ENCODE measurements at regions not wholly inside any gene's neighbourhood (a gene's known extent, or its start where the extent isn't known, plus 50 kb on each side); places are given as distances from the start of the nearest gene placed in this dataset.

- ATAC-seq (no peak), DNase-seq (no peak)
- no peaks in the 10 kb centered on the region for H3K4me1 Mint-ChIP-seq
- no peaks in the 10 kb centered on the region for H3K9me3 ChIP-seq (ENCODE audit: control insufficient read depth, low read length, poor library complexity, severe bottlenecking)
- H3K27me3 Mint-ChIP-seq, result peaks cover 4% of the 10 kb centered on the region
- no peak overlapping the region for H3K4me3 Mint-ChIP-seq
- no peaks in the 10 kb centered on the region for H3K36me3 Mint-ChIP-seq (ENCODE audit: low read depth)
- H3K27ac Mint-ChIP-seq, result no peak overlapping the region
Measured at GRCh38 chr5:68352166-68352565, 136.6 kb downstream of the PIK3R1 start.

GRCh38 chr5:68353605-68354004 is 138.0 kb downstream of the PIK3R1 start:
- Mint-ChIP-seq H3K27ac (no peak overlapping the region), H3K27me3 (peaks cover 4% of the 10 kb centered on the region), H3K4me3 (no peak overlapping the region), H3K4me1 (no peaks in the 10 kb centered on the region), H3K36me3 (ENCODE audit: low read depth) (no peaks in the 10 kb centered on the region)
- no peak for DNase-seq
- H3K9me3 ChIP-seq (ENCODE audit: control insufficient read depth, low read length, poor library complexity, severe bottlenecking), result no peaks in the 10 kb centered on the region
- ATAC-seq, result no peak

GRCh38 chr5:68354315-68354714 is 138.8 kb downstream of the PIK3R1 start:
- peaks cover 4% of the 10 kb centered on the region for H3K27me3 Mint-ChIP-seq
- DNase-seq (no peak), ATAC-seq (no peak)
- H3K4me3 Mint-ChIP-seq, result no peak overlapping the region
- no peaks in the 10 kb centered on the region for H3K36me3 Mint-ChIP-seq (ENCODE audit: low read depth)
- no peaks in the 10 kb centered on the region for H3K9me3 ChIP-seq (ENCODE audit: control insufficient read depth, low read length, poor library complexity, severe bottlenecking)
- H3K27ac Mint-ChIP-seq, result no peak overlapping the region
- no peaks in the 10 kb centered on the region for H3K4me1 Mint-ChIP-seq

DNA sequence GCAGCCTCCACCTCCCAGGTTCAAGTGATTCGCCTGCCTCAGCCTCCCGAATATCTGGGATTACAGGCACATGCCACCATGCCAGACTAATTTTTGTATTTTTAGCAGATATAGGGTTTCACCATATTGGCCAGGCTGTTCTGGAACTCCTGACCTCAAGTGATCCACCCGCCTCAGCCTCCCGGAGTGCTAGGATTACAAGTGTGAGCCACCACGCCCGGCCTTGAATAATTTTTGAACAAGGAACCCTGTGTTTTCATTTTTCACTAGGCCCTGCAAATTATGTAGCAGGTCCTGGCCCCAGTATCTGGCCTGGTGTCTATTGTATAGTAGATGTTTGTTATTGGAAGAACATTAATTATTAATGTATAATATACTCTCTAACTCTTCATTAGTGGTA is 140.7 kb downstream of the PIK3R1 start:
- no peaks in the 10 kb centered on the region for H3K9me3 ChIP-seq (ENCODE audit: control insufficient read depth, low read length, poor library complexity, severe bottlenecking)
- Mint-ChIP-seq H3K4me1 (peaks cover 2% of the 10 kb centered on the region), H3K27ac (no peak overlapping the region), H3K27me3 (peaks cover 4% of the 10 kb centered on the region), H3K36me3 (ENCODE audit: low read depth) (no peaks in the 10 kb centered on the region), H3K4me3 (no peak overlapping the region)
- no peak for ATAC-seq
- no peak for DNase-seq

DNA sequence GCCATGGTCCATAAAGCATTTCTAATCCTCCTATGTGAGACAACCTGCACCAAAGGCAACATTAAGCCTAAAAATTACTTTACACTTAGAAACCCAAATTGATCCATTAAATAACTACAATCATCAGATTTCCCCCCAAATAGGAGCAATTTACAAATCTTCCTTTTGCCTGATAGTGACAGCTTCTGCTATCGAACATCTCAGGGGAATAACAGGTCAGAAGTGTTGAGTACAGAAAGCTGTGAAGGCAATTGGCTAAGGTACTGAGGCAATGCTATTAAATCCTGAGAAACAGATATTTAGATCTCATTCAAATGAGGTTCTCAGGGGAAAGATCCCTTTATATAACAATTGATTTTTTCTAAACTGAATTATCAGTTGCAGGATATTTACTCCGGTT is 141.1 kb downstream of the PIK3R1 start:
- H3K27me3 Mint-ChIP-seq, result peaks cover 4% of the 10 kb centered on the region
- no peaks in the 10 kb centered on the region for H3K9me3 ChIP-seq (ENCODE audit: control insufficient read depth, low read length, poor library complexity, severe bottlenecking)
- ATAC-seq, result no peak
- H3K4me1 Mint-ChIP-seq, result peaks cover 2% of the 10 kb centered on the region
- H3K4me3 Mint-ChIP-seq, result no peak overlapping the region
- no peaks in the 10 kb centered on the region for H3K36me3 Mint-ChIP-seq (ENCODE audit: low read depth)
- no peak for DNase-seq
- no peak overlapping the region for H3K27ac Mint-ChIP-seq

DNA sequence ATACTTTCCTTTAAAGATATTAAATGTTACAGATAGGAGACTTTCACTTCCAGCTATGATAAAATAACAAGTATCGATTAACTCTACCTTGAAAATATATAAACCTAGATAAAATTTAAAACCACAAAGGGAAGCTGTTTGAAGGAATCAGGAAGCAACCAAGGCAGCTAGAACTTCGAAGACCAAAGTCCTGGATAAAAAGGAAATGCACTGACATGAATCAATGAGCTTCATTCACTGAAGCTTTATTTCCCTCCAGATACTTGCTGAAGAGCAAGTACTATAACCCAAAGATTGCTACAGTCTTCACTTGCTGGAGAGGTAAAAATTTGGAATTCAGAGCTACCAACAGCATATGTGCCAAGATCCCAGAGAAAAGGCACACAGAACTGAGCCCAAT is 144.1 kb downstream of the PIK3R1 start:
- ATAC-seq, result no peak
- H3K4me1 Mint-ChIP-seq, result peaks cover 2% of the 10 kb centered on the region

DNA sequence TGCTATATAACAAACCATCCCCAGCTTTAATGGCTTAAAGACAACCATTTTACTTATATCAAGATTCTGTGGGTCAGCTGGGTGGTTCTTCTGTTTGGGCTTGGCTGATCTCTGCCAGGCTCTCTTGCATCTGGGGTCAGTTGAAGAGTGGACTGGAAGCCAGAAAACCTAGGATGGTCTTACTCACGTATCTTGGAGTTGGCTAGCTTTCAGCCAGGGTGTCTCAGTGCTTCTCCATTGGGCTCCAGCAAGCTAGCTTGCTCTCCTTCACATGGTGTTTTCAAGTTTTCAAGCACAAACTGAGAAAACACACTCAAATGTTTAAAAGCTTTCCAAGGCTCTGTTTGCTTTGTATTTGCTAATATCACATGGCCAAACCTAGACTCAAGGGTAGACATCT is 146.8 kb downstream of the PIK3R1 start:
- Mint-ChIP-seq H3K27ac (no peak overlapping the region), H3K27me3 (no peaks in the 10 kb centered on the region), H3K4me3 (no peak overlapping the region), H3K36me3 (ENCODE audit: low read depth) (no peaks in the 10 kb centered on the region), H3K4me1 (peaks cover 7% of the 10 kb centered on the region)
- no peak for DNase-seq
- no peak for ATAC-seq
- no peaks in the 10 kb centered on the region for H3K9me3 ChIP-seq (ENCODE audit: control insufficient read depth, low read length, poor library complexity, severe bottlenecking)

More for the DNA sequence above, 144.1 kb downstream of the PIK3R1 start:
- Mint-ChIP-seq H3K4me3 (no peak overlapping the region), H3K36me3 (ENCODE audit: low read depth) (no peaks in the 10 kb centered on the region), H3K27ac (no peak overlapping the region), H3K27me3 (peaks cover under 1% of the 10 kb centered on the region)
- no peaks in the 10 kb centered on the region for H3K9me3 ChIP-seq (ENCODE audit: control insufficient read depth, low read length, poor library complexity, severe bottlenecking)
- DNase-seq, result no peak

DNA sequence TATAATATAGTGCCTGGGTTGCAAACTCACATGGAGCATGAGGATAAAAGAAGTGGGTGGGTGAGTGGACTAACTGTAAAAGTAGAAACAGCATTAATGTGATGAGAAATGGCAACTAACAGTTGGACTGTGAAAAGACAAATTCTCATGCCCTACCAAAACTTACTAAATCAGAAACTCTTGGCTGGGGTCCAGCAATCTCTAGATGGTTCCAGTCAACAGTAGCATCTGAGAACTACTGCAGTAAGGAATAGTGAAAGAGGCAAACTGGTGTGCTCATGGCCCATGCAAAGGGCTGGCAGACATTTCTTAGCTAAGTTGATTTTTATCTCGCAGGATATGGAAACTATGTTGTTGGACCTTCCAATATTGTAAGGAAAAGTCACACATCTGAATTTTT is 150.3 kb downstream of the PIK3R1 start:
- Mint-ChIP-seq H3K27ac (no peak overlapping the region), H3K4me3 (no peak overlapping the region), H3K27me3 (no peaks in the 10 kb centered on the region), H3K4me1 (peaks cover 13% of the 10 kb centered on the region), H3K36me3 (ENCODE audit: low read depth) (no peaks in the 10 kb centered on the region)
- no peak for DNase-seq
- H3K9me3 ChIP-seq (ENCODE audit: control insufficient read depth, low read length, poor library complexity, severe bottlenecking), result no peaks in the 10 kb centered on the region
- ATAC-seq, result no peak

- DNase-seq (no peak), ATAC-seq (no peak)
- H3K9me3 ChIP-seq (ENCODE audit: control insufficient read depth, low read length, poor library complexity, severe bottlenecking), result no peaks in the 10 kb centered on the region
- no peaks in the 10 kb centered on the region for H3K27me3 Mint-ChIP-seq
- no peak overlapping the region for H3K27ac Mint-ChIP-seq
- H3K4me1 Mint-ChIP-seq, result peaks cover 13% of the 10 kb centered on the region
- H3K4me3 Mint-ChIP-seq, result no peak overlapping the region
- H3K36me3 Mint-ChIP-seq (ENCODE audit: low read depth), result peaks cover 2% of the 10 kb centered on the region
Measured at GRCh38 chr5:68367287-68367686, 151.7 kb downstream of the PIK3R1 start.

DNA sequence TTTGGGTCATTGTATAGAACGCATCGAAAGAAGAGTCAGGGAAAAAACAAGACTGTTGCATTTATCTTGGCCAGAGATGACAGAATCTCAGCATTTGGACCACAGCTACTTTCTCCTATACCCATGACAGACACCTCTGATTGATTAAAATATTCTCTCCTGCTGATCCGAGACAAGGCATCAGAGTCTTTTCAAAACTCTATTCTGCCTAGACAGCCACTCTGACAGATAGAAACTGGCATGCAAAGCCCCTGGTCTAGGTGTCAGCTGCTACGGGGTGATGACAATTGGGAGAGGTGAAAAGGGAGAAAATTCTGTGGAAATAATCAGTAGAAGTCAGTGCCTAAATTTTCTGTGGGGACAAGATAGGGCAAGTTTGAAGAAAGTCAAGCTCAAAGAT is 152.2 kb downstream of the PIK3R1 start:
- no peaks in the 10 kb centered on the region for H3K9me3 ChIP-seq (ENCODE audit: control insufficient read depth, low read length, poor library complexity, severe bottlenecking)
- DNase-seq (no peak), ATAC-seq (no peak)
- H3K27ac Mint-ChIP-seq, result no peak overlapping the region
- no peak overlapping the region for H3K4me3 Mint-ChIP-seq
- peaks cover 2% of the 10 kb centered on the region for H3K36me3 Mint-ChIP-seq (ENCODE audit: low read depth)
- H3K27me3 Mint-ChIP-seq, result no peaks in the 10 kb centered on the region
- peaks cover 13% of the 10 kb centered on the region for H3K4me1 Mint-ChIP-seq

DNA sequence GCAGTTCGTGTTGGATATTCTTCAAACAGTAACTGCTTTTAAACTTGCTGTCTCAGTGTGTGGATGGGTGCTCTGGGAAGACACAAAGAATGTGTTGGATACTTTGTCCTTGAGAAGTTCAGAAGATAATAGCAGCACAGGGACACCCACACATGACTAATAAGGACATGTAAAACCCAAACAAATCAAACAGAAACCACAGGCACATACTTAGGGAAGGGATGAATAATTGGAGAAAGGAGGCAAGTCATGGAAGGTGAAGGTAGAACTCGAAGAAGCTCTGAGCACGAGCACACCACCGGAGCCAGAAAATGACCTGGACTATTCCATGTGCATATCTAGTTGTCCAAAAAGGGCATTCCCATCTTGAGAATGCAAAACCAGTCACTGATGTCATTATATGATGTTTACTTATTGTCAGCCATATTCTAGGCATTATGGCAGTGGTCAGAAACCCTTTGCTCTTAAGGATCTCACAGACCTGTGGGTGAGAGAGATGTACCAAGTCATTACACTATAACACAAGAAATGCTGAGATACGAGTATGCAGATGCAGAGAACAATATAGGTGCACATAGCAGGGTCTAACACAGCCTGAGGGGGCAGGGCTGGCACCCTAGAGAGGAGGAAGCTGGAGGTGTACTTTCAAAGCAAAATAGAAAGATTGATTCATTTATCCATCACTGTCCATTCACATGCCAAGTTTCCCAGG is 152.9 kb downstream of the PIK3R1 start:
- Mint-ChIP-seq H3K36me3 (ENCODE audit: low read depth) (peaks cover 2% of the 10 kb centered on the region), H3K4me1 (peaks cover 13% of the 10 kb centered on the region), H3K4me3 (peak overlapping the region; percentile 47), H3K27me3 (no peaks in the 10 kb centered on the region), H3K27ac (no peak overlapping the region)
- no peak for DNase-seq
- no peaks in the 10 kb centered on the region for H3K9me3 ChIP-seq (ENCODE audit: control insufficient read depth, low read length, poor library complexity, severe bottlenecking)
- no peak for ATAC-seq

DNA sequence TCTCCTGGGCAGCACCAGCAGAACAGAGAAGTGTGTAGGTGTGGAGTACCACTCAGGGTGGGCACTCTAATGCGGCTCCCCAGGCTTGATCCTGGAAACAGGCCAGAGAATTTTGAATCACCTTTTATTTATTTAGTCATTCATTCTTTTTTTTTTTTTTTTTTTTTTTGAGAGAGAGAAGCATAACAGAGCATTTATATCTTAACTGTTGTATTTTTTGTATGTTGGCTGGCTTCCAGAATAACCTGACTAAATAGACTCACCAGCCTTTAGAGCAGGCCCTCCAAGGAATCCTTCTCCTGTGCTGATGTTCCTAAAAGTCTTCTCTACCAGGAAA is 153.4 kb downstream of the PIK3R1 start:
- peak overlapping the region; percentile 47 for H3K4me3 Mint-ChIP-seq
- peak overlapping the region; percentile 74 for H3K27ac Mint-ChIP-seq
- H3K4me1 Mint-ChIP-seq, result peaks cover 13% of the 10 kb centered on the region
- DNase-seq (no peak), ATAC-seq (peak; percentile 32)
- H3K27me3 Mint-ChIP-seq, result no peaks in the 10 kb centered on the region
- H3K9me3 ChIP-seq (ENCODE audit: control insufficient read depth, low read length, poor library complexity, severe bottlenecking), result no peaks in the 10 kb centered on the region
- peaks cover 2% of the 10 kb centered on the region for H3K36me3 Mint-ChIP-seq (ENCODE audit: low read depth)

DNA sequence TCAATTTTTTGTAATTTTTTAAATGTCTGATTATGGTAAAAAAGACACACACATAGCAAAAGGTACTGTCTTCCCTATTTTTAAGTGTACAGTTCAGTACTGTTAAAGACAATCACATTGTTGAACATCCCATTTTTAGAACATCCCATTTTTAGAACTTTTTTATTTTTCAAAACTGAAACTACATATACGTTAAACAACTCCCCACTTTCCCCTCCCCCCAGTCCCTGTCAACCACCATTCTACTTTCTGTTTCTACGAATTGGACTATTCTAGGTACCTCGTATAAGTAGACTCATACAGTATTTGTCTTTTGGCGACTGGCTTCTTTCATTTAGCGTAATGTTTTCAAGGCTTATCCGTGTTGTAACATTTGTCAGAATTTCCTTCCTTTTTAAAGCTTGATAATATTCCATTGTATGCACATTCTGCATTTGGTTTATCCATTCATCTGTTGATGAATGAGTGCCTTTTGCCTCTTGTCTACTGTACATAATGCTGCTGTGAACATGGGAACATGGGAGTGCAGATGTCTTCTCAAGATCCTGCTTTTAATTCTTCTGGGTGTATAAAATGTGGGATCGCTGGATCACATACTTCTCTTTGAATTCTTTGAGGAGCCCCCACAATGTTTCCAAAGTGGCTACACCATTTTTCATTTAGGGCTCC is 154.0 kb downstream of the PIK3R1 start:
- H3K27me3 Mint-ChIP-seq, result no peaks in the 10 kb centered on the region
- ATAC-seq (peak; percentile 78), DNase-seq (no peak)
- H3K27ac Mint-ChIP-seq, result peak overlapping the region; percentile 74
- H3K9me3 ChIP-seq (ENCODE audit: control insufficient read depth, low read length, poor library complexity, severe bottlenecking), result no peaks in the 10 kb centered on the region
- H3K4me3 Mint-ChIP-seq, result peak overlapping the region; percentile 58
- H3K36me3 Mint-ChIP-seq (ENCODE audit: low read depth), result peaks cover 2% of the 10 kb centered on the region
- peaks cover 13% of the 10 kb centered on the region for H3K4me1 Mint-ChIP-seq

DNA sequence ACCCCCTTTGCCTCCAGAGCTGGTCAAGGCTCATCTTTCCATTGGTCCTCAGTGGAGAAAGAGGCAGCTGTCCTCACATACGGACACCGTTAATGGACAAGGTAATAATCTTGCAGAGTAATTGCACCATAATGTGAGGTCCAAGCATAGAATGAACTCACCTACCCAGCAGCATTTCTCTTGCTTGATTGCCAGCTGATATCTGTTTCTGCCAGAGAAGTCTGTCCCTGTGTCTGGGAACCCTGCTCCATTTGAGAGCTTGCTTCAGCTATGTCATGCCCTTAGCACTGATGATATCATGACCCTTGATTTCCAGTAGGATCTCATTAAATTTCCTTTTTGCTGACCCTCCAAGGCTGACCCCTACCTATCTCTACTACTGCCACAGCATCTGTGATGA is 154.6 kb downstream of the PIK3R1 start:
- Mint-ChIP-seq H3K27ac (peak overlapping the region; percentile 74), H3K36me3 (ENCODE audit: low read depth) (peaks cover 2% of the 10 kb centered on the region), H3K27me3 (no peaks in the 10 kb centered on the region), H3K4me1 (peaks cover 13% of the 10 kb centered on the region), H3K4me3 (peak overlapping the region; percentile 58)
- no peak for ATAC-seq
- H3K9me3 ChIP-seq (ENCODE audit: control insufficient read depth, low read length, poor library complexity, severe bottlenecking), result no peaks in the 10 kb centered on the region
- DNase-seq, result no peak
